HG03432 (cell line): ENCODE measurements at regions not wholly inside any gene's neighbourhood (a gene's known extent, or its start where the extent isn't known, plus 50 kb on each side); places are given as distances from the start of the nearest gene placed in this dataset.

ENCODE experiments used
- ATAC-seq: cut with Tn5 transposase; IDR thresholded peaks from one replicate; pipeline ENCODE4 v1.9.1; 2021; ENCODE audit warnings: mild to moderate bottlenecking, moderate library complexity; ENCODE audit not compliant: unreplicated experiment

GRCh38 chr15:56868170-56868569 lies 50.3 kb upstream of the TCF12 start:
- ATAC-seq, result no peak

- ATAC-seq, result no peak
Observed at GRCh38 chr15:56866803-56867202, 51.6 kb upstream of the TCF12 start.

GRCh38 chr15:56857828-56858227 lies 60.6 kb upstream of the TCF12 start:
- ATAC-seq, result no peak

GRCh38 chr15:56856934-56857333 lies 61.5 kb upstream of the TCF12 start:
- no peak for ATAC-seq

- no peak for ATAC-seq
Observed at GRCh38 chr15:56844892-56845291, 73.6 kb upstream of the TCF12 start.

- ATAC-seq, result no peak
Observed at GRCh38 chr15:56844471-56844870, 74.0 kb upstream of the TCF12 start.

- no peak for ATAC-seq
Observed at GRCh38 chr15:56839641-56840040, 78.8 kb upstream of the TCF12 start.

- no peak for ATAC-seq
Observed at GRCh38 chr15:56839099-56839498, 79.3 kb upstream of the TCF12 start.

GRCh38 chr15:56838085-56838484 lies 80.4 kb upstream of the TCF12 start:
- no peak for ATAC-seq

GRCh38 chr15:56837273-56837672 lies 81.2 kb upstream of the TCF12 start:
- ATAC-seq, result no peak

- no peak for ATAC-seq
Observed at GRCh38 chr15:56835718-56836171, 82.7 kb upstream of the TCF12 start.

GRCh38 chr15:56832125-56832524 lies 86.3 kb upstream of the TCF12 start:
- no peak for ATAC-seq

GRCh38 chr15:56831467-56832005 lies 86.9 kb upstream of the TCF12 start:
- no peak for ATAC-seq

GRCh38 chr15:56824175-56824574 lies 90.9 kb upstream of the ZNF280D start:
- no peak for ATAC-seq

- peak; percentile 69 for ATAC-seq
Observed at GRCh38 chr15:56821721-56822425, 88.6 kb upstream of the ZNF280D start.

GRCh38 chr15:56820333-56820732 lies 87.0 kb upstream of the ZNF280D start:
- no peak for ATAC-seq

GRCh38 chr15:56817321-56818080 lies 84.2 kb upstream of the ZNF280D start:
- no peak for ATAC-seq

- ATAC-seq, result no peak
Observed at GRCh38 chr15:56816781-56817180, 83.5 kb upstream of the ZNF280D start.

GRCh38 chr15:56815247-56815646 lies 81.9 kb upstream of the ZNF280D start:
- ATAC-seq, result no peak

GRCh38 chr15:56814429-56814828 lies 81.1 kb upstream of the ZNF280D start:
- no peak for ATAC-seq

- no peak for ATAC-seq
Observed at GRCh38 chr15:56813995-56814394, 80.7 kb upstream of the ZNF280D start.

GRCh38 chr15:56812961-56813360 lies 79.7 kb upstream of the ZNF280D start:
- ATAC-seq, result no peak
